ENCODE measurements at regions not wholly inside any gene's neighbourhood (a gene's known extent, or its start where the extent isn't known, plus 50 kb on each side); places are given as distances from the start of the nearest gene placed in this dataset.

DNA sequence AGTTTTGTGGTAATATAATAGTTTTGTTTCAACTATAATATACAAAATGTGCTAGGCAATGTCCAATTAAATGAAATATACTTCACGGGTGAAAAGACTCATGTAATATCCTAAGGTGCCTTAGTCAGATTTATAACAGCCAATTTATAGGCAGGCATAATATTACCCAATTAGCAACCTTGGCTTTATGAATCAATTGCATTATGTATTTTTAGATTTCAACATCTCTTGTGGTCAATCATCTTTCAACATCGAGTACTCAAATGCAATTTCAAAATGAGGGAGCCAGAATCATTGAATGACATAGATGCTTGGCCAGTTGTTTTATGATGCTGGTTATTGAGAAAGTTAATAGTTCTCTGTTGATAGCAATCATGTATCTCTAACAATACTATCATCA lies 110.3 kb upstream of the SP8 start:
- 58 to 74% methylated on average over 2 of the region's 2 CpGs for WGBS, 2 donors
- DNase-seq (ENCODE audit: low spot score in 2 of 2): no peak
- TF ChIP-seq, protein P1, sequence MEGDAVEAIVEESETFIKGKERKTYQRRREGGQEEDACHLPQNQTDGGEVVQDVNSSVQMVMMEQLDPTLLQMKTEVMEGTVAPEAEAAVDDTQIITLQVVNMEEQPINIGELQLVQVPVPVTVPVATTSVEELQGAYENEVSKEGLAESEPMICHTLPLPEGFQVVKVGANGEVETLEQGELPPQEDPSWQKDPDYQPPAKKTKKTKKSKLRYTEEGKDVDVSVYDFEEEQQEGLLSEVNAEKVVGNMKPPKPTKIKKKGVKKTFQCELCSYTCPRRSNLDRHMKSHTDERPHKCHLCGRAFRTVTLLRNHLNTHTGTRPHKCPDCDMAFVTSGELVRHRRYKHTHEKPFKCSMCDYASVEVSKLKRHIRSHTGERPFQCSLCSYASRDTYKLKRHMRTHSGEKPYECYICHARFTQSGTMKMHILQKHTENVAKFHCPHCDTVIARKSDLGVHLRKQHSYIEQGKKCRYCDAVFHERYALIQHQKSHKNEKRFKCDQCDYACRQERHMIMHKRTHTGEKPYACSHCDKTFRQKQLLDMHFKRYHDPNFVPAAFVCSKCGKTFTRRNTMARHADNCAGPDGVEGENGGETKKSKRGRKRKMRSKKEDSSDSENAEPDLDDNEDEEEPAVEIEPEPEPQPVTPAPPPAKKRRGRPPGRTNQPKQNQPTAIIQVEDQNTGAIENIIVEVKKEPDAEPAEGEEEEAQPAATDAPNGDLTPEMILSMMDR (IDR thresholded peaks at IDR 0.05): no peak
- no peak for TF ChIP-seq POLR2A (IDR thresholded peaks at IDR 0.05)
- intact Hi-C loops (cut with DNase I; ENCODE audit: low total_unique reads): no loop called here
- H3K4me3 ChIP-seq (ENCODE audit: low read depth, poor library complexity, severe bottlenecking): no peak overlapping the region

DNA sequence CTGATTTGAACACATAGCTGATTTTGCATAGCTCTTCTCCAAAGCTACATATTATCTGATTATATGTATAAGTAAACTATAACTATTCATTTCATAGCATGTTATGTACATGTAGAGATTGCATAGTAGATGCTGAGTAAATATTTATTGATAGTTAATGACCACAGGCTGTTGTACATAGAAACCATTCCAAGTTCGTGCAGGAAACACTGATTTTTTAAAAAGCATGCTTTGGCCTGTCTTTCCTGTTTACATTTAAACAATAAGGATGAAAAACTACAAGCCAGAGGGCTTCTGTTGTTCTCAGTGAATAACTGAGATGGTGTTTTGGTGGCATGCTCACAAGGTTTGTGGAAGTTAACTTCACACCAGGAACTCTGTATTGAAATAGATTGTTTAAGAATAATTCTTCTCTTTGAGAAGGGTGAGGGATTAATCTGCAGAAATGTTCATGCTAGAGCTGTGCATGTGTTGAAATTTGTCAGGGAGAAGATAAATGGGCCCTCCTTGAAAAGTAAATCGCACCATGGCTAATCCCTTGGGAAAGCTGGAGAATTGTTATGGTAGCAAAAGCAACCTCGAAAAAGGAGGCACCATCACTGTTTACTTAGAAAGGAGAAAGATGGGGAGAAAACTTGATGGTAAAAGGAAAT lies 120.2 kb upstream of the SP8 start:
- DNase-seq (ENCODE audit: low spot score in 2 of 2): no peak
- TF ChIP-seq, protein P1 (IDR thresholded peaks at IDR 0.05): no peak
- TF ChIP-seq POLR2A (IDR thresholded peaks at IDR 0.05): no peak
- intact Hi-C loops (cut with DNase I; ENCODE audit: low total_unique reads): no loop called here
- 52 to 60% methylated on average over 3 of the region's 3 CpGs for WGBS, 2 donors
- H3K4me3 ChIP-seq (ENCODE audit: low read depth, poor library complexity, severe bottlenecking): no peak overlapping the region

DNA sequence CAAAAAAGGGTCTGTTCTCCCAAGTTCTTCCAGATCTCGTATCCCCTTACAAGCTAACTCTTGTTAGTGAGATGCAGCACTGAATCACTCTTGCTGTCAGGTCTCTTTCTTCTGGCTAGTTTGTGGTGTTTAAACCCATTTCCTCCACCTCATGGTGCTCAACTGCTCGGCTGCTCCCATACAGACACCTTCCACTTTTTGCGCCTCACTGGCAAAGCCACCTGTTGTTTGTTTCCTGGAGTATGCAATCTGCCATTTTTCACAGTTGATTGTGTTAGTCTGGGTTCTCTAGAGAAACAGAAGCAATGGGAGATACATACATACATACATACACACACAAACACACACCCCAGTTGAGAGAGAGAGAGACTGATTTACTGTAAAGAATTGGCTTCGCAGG lies 124.4 kb upstream of the SP8 start:
- H3K4me3 ChIP-seq (ENCODE audit: low read depth, poor library complexity, severe bottlenecking): no peak overlapping the region
- TF ChIP-seq, protein P1 (IDR thresholded peaks at IDR 0.05): no peak
- TF ChIP-seq POLR2A (IDR thresholded peaks at IDR 0.05): no peak
- intact Hi-C loops (cut with DNase I; ENCODE audit: low total_unique reads): no loop called here
- DNase-seq (ENCODE audit: low spot score in 2 of 2): no peak
- WGBS, 2 donors: 84 to 88% methylated on average over 4 of the region's 4 CpGs

DNA sequence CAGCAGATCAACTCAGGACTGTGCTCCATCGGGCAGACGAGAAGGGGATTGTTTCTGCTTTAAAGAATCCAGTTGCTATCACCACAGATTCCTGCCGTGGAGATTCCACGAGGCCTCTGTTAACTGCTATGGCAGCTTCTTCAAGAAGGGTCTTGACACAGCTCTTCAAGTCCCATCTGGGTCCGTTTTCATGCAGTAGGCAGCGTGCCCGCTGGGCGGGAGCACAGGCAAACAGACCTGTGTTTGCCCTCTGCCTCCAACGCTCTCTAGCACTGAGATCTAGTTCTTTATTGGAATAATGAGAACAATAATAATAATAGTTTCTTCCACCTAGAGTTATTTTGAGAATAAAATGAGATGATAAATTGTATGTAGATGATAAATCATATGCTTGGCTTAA lies 127.2 kb upstream of the SP8 start:
- WGBS, 2 donors: 74 to 77% methylated on average over 9 of the region's 9 CpGs
- TF ChIP-seq, protein P1 (IDR thresholded peaks at IDR 0.05): no peak
- no peak for TF ChIP-seq POLR2A (IDR thresholded peaks at IDR 0.05)
- H3K4me3 ChIP-seq (ENCODE audit: low read depth, poor library complexity, severe bottlenecking): no peak overlapping the region
- DNase-seq (ENCODE audit: low spot score in 2 of 2): no peak
- intact Hi-C loops (cut with DNase I; ENCODE audit: low total_unique reads): no loop called here

DNA sequence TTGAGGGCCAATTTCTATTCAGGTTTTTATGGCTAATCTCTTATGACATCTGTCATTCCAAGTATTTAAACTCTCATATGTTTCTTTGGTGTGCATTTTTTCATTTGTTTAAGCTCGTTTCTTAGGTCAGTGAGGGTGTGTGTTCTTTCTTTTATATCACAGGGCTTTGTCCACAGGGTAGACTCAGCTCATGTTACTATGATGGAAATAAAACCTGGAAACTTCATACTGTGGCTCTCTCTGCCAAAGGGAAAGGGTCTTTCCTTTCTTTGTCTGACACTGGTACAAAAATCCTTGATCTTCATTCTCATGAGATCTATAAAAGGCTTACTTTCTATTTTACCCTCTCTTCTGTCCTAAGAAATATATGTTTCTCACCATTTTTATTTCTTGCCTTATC lies 129.6 kb upstream of the SP8 start:
- H3K4me3 ChIP-seq (ENCODE audit: low read depth, poor library complexity, severe bottlenecking): no peak overlapping the region
- TF ChIP-seq, protein P1 (IDR thresholded peaks at IDR 0.05): no peak
- TF ChIP-seq POLR2A (IDR thresholded peaks at IDR 0.05): no peak
- intact Hi-C loops (cut with DNase I; ENCODE audit: low total_unique reads): no loop called here
- no peak for DNase-seq (ENCODE audit: low spot score in 2 of 2)
- WGBS, 2 donors: 27 to 48% methylated on average over 1 of the region's 1 CpG

DNA sequence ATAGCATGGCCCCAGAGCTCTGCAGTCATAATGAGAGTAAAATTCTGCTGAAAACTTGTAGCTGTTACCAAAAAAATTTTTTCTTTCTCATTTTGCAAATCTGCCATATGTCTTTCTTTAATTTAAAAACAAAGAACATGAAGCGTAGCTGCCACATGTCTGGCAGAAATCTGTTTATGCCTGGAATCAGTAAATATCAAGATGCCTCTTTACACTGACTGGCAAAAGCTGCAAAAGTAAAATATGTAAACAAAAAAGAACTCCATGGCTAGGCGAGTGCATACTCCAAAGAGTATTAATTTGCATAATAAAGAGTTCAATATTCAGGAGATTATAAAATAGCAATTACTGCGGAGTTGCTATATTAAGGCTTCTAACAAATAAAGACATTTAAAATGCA lies 130.9 kb upstream of the SP8 start:
- intact Hi-C loops (cut with DNase I; ENCODE audit: low total_unique reads): no loop called here
- no peak overlapping the region for H3K4me3 ChIP-seq (ENCODE audit: low read depth, poor library complexity, severe bottlenecking)
- DNase-seq (ENCODE audit: low spot score in 2 of 2): no peak
- 51 to 53% methylated on average over 3 of the region's 3 CpGs for WGBS, 2 donors
- TF ChIP-seq, protein P1 (IDR thresholded peaks at IDR 0.05): no peak
- no peak for TF ChIP-seq POLR2A (IDR thresholded peaks at IDR 0.05)

All from lower leg skin (tissue), 4 donors.